Peyer's patch (tissue), 4 donors: ENCODE measurements at regions not wholly inside any gene's neighbourhood (a gene's known extent, or its start where the extent isn't known, plus 50 kb on each side); places are given as distances from the start of the nearest gene placed in this dataset.

ENCODE experiments used
- CTCF ChIP-seq, 6 experiments: fragments of 450-650 bp in 4 of 6; fragments of 200-600 bp in 2 of 6; sonication (generic) in 1 of 6; IDR thresholded peaks; one replicate each; pipeline ENCODE4 v1.5.1; 2017 to 2019; ENCODE audit warnings: antibody characterized with exemption in 6 of 6, mild to moderate bottlenecking in 3 of 6, moderate library complexity in 1 of 6
- POLR2A ChIP-seq, 2 donors: fragments of 450-650 bp; IDR thresholded peaks; one replicate each; pipeline ENCODE4 v1.5.1; 2017; ENCODE audit warnings: antibody characterized with exemption in 2 of 2, mild to moderate bottlenecking in 2 of 2, moderate library complexity in 2 of 2

- no peak for TF ChIP-seq POLR2A (IDR thresholded peaks at IDR 0.05)
- no peak for TF ChIP-seq CTCF (IDR thresholded peaks at IDR 0.05)
These were observed 60.6 kb upstream of the RASD2 start for GRCh38 chr22:35479985-35480550.
